ENCODE measurements at regions not wholly inside any gene's neighbourhood (a gene's known extent, or its start where the extent isn't known, plus 50 kb on each side); places are given as distances from the start of the nearest gene placed in this dataset.

- TF ChIP-seq CTCF (IDR thresholded peaks at IDR 0.05; ENCODE audit: insufficient read depth, low read length, missing control alignments): no peak
- POLR2A ChIA-PET: no interaction called here
- CTCF ChIA-PET: interaction anchor here (1.3 to 14.2 kb wide), 10 partner anchors 15 to 510 kb away, joined by 4 to 626 read pairs (median 36); partner anchors contain the start of genes BCAS4 and KCNG1
Measured at GRCh38 chr20:51303731-51304670, 238.5 kb downstream of the NFATC2 start.

GRCh38 chr20:51301026-51301425, 241.5 kb downstream of the NFATC2 start:
- no peak for DNase-seq (ENCODE audit: low read depth, low spot score)
- H3K4me3 ChIP-seq (ENCODE audit: low read depth, low read length): no peak overlapping the region
- ChIA-PET POLR2A (no interaction called here), CTCF (interaction anchor here (1.5 to 14.2 kb wide), 5 partner anchors 8 to 314 kb away, joined by 4 to 626 read pairs (median 11); no protein-coding TSS in a partner anchor)
- TF ChIP-seq CTCF (IDR thresholded peaks at IDR 0.05; ENCODE audit: insufficient read depth, low read length, missing control alignments): no peak

More at GRCh38 chr20:51303731-51304670, 238.5 kb downstream of the NFATC2 start:
- DNase-seq (ENCODE audit: low read depth, low spot score): no peak
- H3K4me3 ChIP-seq (ENCODE audit: low read depth, low read length): no peak overlapping the region

- no peak for TF ChIP-seq CTCF (IDR thresholded peaks at IDR 0.05; ENCODE audit: insufficient read depth, low read length, missing control alignments)
- DNase-seq (ENCODE audit: low read depth, low spot score): no peak
- POLR2A ChIA-PET: no interaction called here
- H3K4me3 ChIP-seq (ENCODE audit: low read depth, low read length): no peak overlapping the region
- CTCF ChIA-PET: interaction anchor here (2.1 to 14.2 kb wide), 3 partner anchors 9 to 313 kb away, joined by 11 to 626 read pairs (median 15); no protein-coding TSS in a partner anchor
Measured at GRCh38 chr20:51300104-51300503, 242.4 kb downstream of the NFATC2 start.

- POLR2A ChIA-PET: no interaction called here
- no peak overlapping the region for H3K4me3 ChIP-seq (ENCODE audit: low read depth, low read length)
- CTCF ChIA-PET: interaction anchor here (0.7 to 14.2 kb wide), 5 partner anchors 8 to 312 kb away, joined by 3 to 626 read pairs (median 3); no protein-coding TSS in a partner anchor
- no peak for TF ChIP-seq CTCF (IDR thresholded peaks at IDR 0.05; ENCODE audit: insufficient read depth, low read length, missing control alignments)
- no peak for DNase-seq (ENCODE audit: low read depth, low spot score)
Measured at GRCh38 chr20:51299413-51299812, 243.1 kb downstream of the NFATC2 start.

GRCh38 chr20:51298141-51298749, 244.3 kb downstream of the NFATC2 start:
- no peak for DNase-seq (ENCODE audit: low read depth, low spot score)
- TF ChIP-seq CTCF (IDR thresholded peaks at IDR 0.05; ENCODE audit: insufficient read depth, low read length, missing control alignments): no peak
- CTCF ChIA-PET: interaction anchor here (1.2 to 14.2 kb wide), 5 partner anchors 9 to 311 kb away, joined by 3 to 626 read pairs (median 5); no protein-coding TSS in a partner anchor
- POLR2A ChIA-PET: no interaction called here
- H3K4me3 ChIP-seq (ENCODE audit: low read depth, low read length): no peak overlapping the region

All from AG04449 (cell line).